Sigmoid colon (tissue), 6 donors: ENCODE measurements at regions not wholly inside any gene's neighbourhood (a gene's known extent, or its start where the extent isn't known, plus 50 kb on each side); places are given as distances from the start of the nearest gene placed in this dataset.
A peak's percentile ranks its signal among the peaks of the same experiment; 100 is the strongest.

Experiments used
- DNase-seq: peaks from one replicate; pipeline ENCODE4 v3.0.0-alpha.2; 2019
- H3K27ac ChIP-seq, 4 donors: fragments of 200-600 bp; sonication (generic); one replicate each; pipeline ENCODE4 v1.5.1; 2016 to 2019; ENCODE audit warnings: mild to moderate bottlenecking in 1 of 4
- H3K27me3 ChIP-seq, 3 donors: fragments of 200-600 bp; sonication (generic); one replicate each; pipeline ENCODE4 v1.5.1; 2019; ENCODE audit warnings: mild to moderate bottlenecking in 1 of 3
- H3K36me3 ChIP-seq, 4 donors: fragments of 200-600 bp; sonication (generic); one replicate each; pipeline ENCODE4 v1.5.1; 2016 to 2019
- H3K4me1 ChIP-seq, 4 donors: fragments of 200-600 bp; sonication (generic); one replicate each; pipeline ENCODE4 v1.5.1; 2017 to 2019
- H3K4me3 ChIP-seq, 4 donors: fragments of 200-600 bp; sonication (generic); one replicate each; pipeline ENCODE4 v1.5.1; 2017 to 2019; ENCODE audit warnings: mild to moderate bottlenecking in 2 of 4, moderate library complexity in 1 of 4
- H3K9me3 ChIP-seq, 4 donors: fragments of 200-600 bp in 3 of 4; sonication (generic) in 3 of 4; one replicate each; pipeline versions ENCODE4 v1.5.1 to v1.6.1; 2013 to 2019
- EP300 ChIP-seq, 4 donors: sonication (generic); formaldehyde crosslinking; IDR thresholded peaks; one replicate each; pipeline ENCODE4 v1.6.1; 2017; ENCODE audit warnings: antibody characterized with exemption in 4 of 4
- POLR2A ChIP-seq, 2 donors: fragments of 450-650 bp; IDR thresholded peaks; one replicate each; pipeline ENCODE4 v1.6.1; 2016; ENCODE audit warnings: antibody characterized with exemption in 2 of 2, mild to moderate bottlenecking in 2 of 2, moderate library complexity in 2 of 2
- POLR2AphosphoS5 ChIP-seq, 4 donors: sonication (generic); formaldehyde crosslinking; IDR thresholded peaks; one replicate each; pipeline ENCODE4 v1.6.1; 2017; ENCODE audit warnings: antibody characterized with exemption in 4 of 4
- WGBS, 2 donors: extraction: QIAGEN DNeasy Blood & Tissue Kit; methylation state at CpG; one replicate each; pipeline ENCODE4 v1.1.7; 2013; 5-methylcytosine and 5-hydroxymethylcytosine counted together
- intact Hi-C: fragments of 100-400 bp; cut with DNase I; formaldehyde crosslinking; loops from one replicate; pipeline ENCODE4 v1.15.1; 2023
- TF ChIP-seq, protein P1 (sequence below), 4 experiments: fragments of 450-650 bp in 3 of 4; fragments of 200-600 bp in 1 of 4; IDR thresholded peaks; one replicate each; pipeline ENCODE4 v1.5.1; 2016 to 2019; ENCODE audit warnings: antibody characterized with exemption in 4 of 4, mild to moderate bottlenecking in 3 of 4, moderate library complexity in 2 of 4
- donor health status: healthy with polysubstance abuse.
- donor health status: healthy.

DNA sequence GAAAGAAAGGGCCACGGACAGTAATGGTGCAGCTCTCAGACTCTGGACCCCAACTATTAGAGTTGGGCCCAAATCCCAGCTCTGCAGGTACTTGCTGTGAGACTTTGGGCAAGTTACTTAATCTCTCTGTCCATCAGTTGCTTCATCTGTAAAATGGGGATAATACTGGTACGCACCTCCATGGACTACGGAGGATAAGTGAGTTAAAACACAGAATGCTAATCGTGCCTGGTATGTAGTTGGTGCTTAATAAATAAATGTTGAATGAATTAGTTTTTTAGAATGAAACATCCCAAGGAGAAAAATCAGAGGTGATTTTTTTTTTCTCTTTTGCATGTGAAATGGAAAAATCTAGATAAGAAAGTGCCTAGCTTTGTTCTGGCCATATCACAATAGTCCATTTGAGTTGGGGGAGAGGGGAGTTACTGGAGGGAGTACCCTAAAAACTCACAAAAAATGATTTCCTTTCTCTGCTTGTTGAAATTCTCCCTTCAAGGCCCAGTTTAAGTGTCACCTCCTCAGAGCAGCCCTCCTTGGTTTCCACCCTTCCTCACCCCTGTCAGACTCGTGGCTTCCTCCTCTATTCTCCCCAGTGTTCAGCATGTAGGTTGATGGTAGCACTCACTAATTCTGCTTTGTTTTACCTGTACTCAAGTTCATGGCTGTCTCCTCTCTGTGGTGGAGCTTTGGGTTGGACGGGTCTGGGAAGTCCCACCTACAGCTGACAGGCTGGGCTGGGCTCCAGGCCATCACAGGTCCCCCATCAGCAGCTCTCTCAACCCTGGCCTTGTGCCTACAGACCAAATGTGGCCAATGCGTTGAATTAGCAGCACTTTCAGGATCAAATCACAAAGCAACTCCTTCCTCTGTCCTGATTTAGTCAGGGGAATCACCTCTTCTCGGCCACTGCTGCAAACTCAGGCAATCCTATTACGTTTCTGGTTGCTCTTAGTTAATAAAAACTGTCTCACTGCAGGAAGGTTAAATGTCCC, 92.8 kb upstream of the TAF1B start:
- intact Hi-C loops = no loop called here
- no peaks in the 10 kb centered on the region for H3K9me3 ChIP-seq
- peaks cover 0 to 11% (median 0%) of the 10 kb centered on the region in 3 donors for H3K27me3 ChIP-seq
- DNase-seq = no peak
- peaks cover 0 to 10% (median 0%) of the 10 kb centered on the region in 4 donors for H3K4me1 ChIP-seq
- TF ChIP-seq POLR2AphosphoS5 (IDR thresholded peaks at IDR 0.05) (no peak), EP300 (IDR thresholded peaks at IDR 0.05) (no peak), POLR2A (IDR thresholded peaks at IDR 0.05) (no peak)
- TF ChIP-seq, protein P1, sequence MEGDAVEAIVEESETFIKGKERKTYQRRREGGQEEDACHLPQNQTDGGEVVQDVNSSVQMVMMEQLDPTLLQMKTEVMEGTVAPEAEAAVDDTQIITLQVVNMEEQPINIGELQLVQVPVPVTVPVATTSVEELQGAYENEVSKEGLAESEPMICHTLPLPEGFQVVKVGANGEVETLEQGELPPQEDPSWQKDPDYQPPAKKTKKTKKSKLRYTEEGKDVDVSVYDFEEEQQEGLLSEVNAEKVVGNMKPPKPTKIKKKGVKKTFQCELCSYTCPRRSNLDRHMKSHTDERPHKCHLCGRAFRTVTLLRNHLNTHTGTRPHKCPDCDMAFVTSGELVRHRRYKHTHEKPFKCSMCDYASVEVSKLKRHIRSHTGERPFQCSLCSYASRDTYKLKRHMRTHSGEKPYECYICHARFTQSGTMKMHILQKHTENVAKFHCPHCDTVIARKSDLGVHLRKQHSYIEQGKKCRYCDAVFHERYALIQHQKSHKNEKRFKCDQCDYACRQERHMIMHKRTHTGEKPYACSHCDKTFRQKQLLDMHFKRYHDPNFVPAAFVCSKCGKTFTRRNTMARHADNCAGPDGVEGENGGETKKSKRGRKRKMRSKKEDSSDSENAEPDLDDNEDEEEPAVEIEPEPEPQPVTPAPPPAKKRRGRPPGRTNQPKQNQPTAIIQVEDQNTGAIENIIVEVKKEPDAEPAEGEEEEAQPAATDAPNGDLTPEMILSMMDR (IDR thresholded peaks at IDR 0.05) = no peak
- no peak overlapping the region for H3K4me3 ChIP-seq
- no peak overlapping the region for H3K27ac ChIP-seq
- no peaks in the 10 kb centered on the region for H3K36me3 ChIP-seq
- WGBS, 2 donors = 76 to 86% methylated on average over 9 of the region's 9 CpGs

DNA sequence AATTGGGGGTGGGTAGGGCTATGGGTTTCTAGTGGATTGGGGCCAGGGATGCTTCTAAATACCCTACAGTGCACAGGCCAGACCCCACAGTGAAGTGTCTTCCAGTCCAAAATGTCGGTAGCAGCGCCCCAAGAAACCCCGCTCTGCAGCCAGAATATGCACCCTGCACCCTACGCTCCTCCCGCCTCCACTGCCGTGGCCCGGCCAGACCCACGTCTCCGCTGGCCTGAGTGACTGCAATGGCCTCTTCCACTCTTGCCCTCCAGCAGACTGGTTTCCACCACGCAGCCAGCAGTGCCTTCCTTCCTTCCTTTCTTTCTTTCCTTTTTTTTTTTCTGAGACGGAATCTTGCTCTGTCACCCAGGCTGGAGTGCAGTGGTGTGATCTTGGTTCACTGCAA, 91.4 kb upstream of the TAF1B start:
- Histone ChIP-seq H3K9me3 (no peaks in the 10 kb centered on the region), H3K4me3 (no peak overlapping the region), H3K36me3 (no peaks in the 10 kb centered on the region), H3K27me3 (peaks cover 0 to 11% (median 0%) of the 10 kb centered on the region in 3 donors), H3K4me1 (peaks cover 0 to 11% (median 0%) of the 10 kb centered on the region in 4 donors), H3K27ac (no peak overlapping the region)
- 95 to 96% methylated on average over 11 of the region's 11 CpGs for WGBS, 2 donors
- intact Hi-C loops = no loop called here
- no peak for DNase-seq
- TF ChIP-seq, protein P1 (IDR thresholded peaks at IDR 0.05) = no peak
- TF ChIP-seq POLR2AphosphoS5 (IDR thresholded peaks at IDR 0.05) (no peak), EP300 (IDR thresholded peaks at IDR 0.05) (no peak), POLR2A (IDR thresholded peaks at IDR 0.05) (no peak)

DNA sequence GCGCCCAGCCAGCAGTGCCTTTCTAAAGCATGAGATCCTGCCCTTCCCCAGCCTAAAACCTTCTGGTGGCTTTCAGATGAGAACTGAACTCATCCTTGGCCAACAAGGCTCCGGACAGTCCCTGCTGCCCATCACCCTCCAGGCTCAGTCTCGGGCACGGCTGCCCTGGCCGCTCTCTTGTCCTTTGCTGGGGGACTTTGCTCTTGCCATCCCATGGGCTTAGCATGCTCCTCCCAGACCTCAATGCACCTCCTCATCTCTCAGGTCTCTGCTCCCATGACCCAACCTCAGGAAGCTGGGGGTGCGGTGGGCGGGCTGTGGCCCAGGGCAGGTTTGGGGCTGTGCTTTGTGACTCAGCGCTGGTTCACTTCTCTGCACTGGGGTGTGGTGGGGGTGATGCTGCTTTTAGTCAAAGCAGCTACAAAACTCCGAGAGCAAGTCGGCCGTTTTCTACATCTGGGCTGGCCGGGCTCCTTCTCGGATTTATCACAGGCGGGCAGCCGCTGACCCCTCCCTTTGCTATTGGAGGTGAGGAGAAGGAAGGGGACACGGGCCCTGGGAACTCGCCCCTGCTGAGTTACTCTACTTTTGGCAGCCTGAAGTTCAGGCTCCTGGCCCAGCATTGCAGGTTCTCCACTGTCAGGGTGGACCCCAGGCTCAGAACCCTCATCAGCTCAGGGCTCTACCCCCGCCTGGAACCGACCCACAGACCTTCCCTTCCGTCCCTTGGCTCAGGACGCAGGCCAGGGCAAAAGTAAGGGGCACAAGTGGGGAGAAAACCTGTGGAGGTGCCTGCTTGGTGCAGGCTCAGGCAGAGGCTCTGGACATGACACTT, 90.6 kb upstream of the TAF1B start:
- TF ChIP-seq POLR2AphosphoS5 (IDR thresholded peaks at IDR 0.05) = no peak
- TF ChIP-seq POLR2A (IDR thresholded peaks at IDR 0.05) = no peak
- TF ChIP-seq, protein P1 (IDR thresholded peaks at IDR 0.05) = no peak
- TF ChIP-seq EP300 (IDR thresholded peaks at IDR 0.05) = no peak
- Histone ChIP-seq H3K4me3 (no peak overlapping the region), H3K4me1 (peaks cover 0 to 19% (median 8%) of the 10 kb centered on the region in 4 donors), H3K27ac (no peak overlapping the region), H3K27me3 (peaks cover 0 to 11% (median 0%) of the 10 kb centered on the region in 3 donors), H3K36me3 (no peaks in the 10 kb centered on the region), H3K9me3 (no peaks in the 10 kb centered on the region)
- intact Hi-C loops = no loop called here
- no peak for DNase-seq
- 70 to 72% methylated on average over 21 of the region's 21 CpGs for WGBS, 2 donors

DNA sequence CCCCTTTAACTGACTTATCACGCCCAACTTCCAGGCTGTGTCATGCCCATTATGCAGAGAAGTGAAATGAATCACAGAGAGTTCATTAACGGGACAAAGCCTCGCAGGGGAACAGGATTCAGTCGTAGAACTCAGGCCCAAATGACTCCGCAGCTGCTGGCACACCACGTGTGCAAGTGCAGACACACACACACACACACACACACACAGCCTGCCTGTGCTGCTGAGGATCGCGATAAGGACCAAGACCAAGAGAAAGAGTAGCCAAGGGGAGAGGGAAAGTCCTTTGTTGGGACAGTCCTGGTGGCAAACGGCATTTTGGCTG, 90.0 kb upstream of the TAF1B start:
- Histone ChIP-seq H3K27ac (no peak overlapping the region), H3K9me3 (no peaks in the 10 kb centered on the region), H3K27me3 (peaks cover 0 to 11% (median 0%) of the 10 kb centered on the region in 3 donors), H3K36me3 (no peaks in the 10 kb centered on the region), H3K4me1 (peaks cover 0 to 25% (median 13%) of the 10 kb centered on the region in 4 donors), H3K4me3 (no peak overlapping the region)
- WGBS, 2 donors = 4 to 23% methylated on average over 9 of the region's 9 CpGs
- intact Hi-C loops = no loop called here
- TF ChIP-seq POLR2AphosphoS5 (IDR thresholded peaks at IDR 0.05) = peak in 1 of 4 donors; percentile 33
- TF ChIP-seq POLR2A (IDR thresholded peaks at IDR 0.05) = no peak
- DNase-seq = no peak
